ENCODE measurements at regions not wholly inside any gene's neighbourhood (a gene's known extent, or its start where the extent isn't known, plus 50 kb on each side); places are given as distances from the start of the nearest gene placed in this dataset.

GRCh38 chr10:131785121-131785460, 115.7 kb upstream of the PPP2R2D start:
- TF ChIP-seq CTCF (IDR thresholded peaks at IDR 0.05; ENCODE audit: low read depth, low read length) (no peak), POLR2A (IDR thresholded peaks at IDR 0.05; ENCODE audit: extremely low read depth, insufficient read length) (no peak), MAX (IDR thresholded peaks at IDR 0.05; ENCODE audit: low read depth, low read length) (no peak), MYC (IDR thresholded peaks at IDR 0.05; ENCODE audit: low read depth, low read length) (no peak)

Measured in NB4 (cell line).